ENCODE measurements at regions not wholly inside any gene's neighbourhood (a gene's known extent, or its start where the extent isn't known, plus 50 kb on each side); places are given as distances from the start of the nearest gene placed in this dataset.

- TF ChIP-seq CTCF (IDR thresholded peaks at IDR 0.05) (no peak), POLR2A (IDR thresholded peaks at IDR 0.05) (no peak), EP300 (IDR thresholded peaks at IDR 0.05) (no peak), POLR2AphosphoS5 (IDR thresholded peaks at IDR 0.05) (no peak)
Measured at GRCh38 chr5:59959330-59959729, 65.8 kb upstream of the PDE4D start.
